ENCODE measurements at regions not wholly inside any gene's neighbourhood (a gene's known extent, or its start where the extent isn't known, plus 50 kb on each side); places are given as distances from the start of the nearest gene placed in this dataset.

GRCh38 chr4:103306870-103307375 is 108.8 kb upstream of the CENPE start:
- no peaks in the 10 kb centered on the region; the same call in 1 of the 2 replicates for H3K9me3 ChIP-seq (ENCODE audit: control insufficient read depth, insufficient read depth, low read length)
- DNase-seq (ENCODE audit: low read depth, low spot score): no peak
- TF ChIP-seq, protein P1, sequence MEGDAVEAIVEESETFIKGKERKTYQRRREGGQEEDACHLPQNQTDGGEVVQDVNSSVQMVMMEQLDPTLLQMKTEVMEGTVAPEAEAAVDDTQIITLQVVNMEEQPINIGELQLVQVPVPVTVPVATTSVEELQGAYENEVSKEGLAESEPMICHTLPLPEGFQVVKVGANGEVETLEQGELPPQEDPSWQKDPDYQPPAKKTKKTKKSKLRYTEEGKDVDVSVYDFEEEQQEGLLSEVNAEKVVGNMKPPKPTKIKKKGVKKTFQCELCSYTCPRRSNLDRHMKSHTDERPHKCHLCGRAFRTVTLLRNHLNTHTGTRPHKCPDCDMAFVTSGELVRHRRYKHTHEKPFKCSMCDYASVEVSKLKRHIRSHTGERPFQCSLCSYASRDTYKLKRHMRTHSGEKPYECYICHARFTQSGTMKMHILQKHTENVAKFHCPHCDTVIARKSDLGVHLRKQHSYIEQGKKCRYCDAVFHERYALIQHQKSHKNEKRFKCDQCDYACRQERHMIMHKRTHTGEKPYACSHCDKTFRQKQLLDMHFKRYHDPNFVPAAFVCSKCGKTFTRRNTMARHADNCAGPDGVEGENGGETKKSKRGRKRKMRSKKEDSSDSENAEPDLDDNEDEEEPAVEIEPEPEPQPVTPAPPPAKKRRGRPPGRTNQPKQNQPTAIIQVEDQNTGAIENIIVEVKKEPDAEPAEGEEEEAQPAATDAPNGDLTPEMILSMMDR (IDR thresholded peaks at IDR 0.05; ENCODE audit: low read depth, low read length): no peak
- no peaks in the 10 kb centered on the region for H3K27me3 ChIP-seq (ENCODE audit: control insufficient read depth, insufficient read depth, low read length)
- POLR2A ChIA-PET: no interaction called here
- CTCF ChIA-PET: no interaction called here
- no peak overlapping the region for H3K27ac ChIP-seq (ENCODE audit: low read depth, low read length)
- no peak overlapping the region for H3K4me3 ChIP-seq (ENCODE audit: low read depth, low read length)

GRCh38 chr4:103305355-103305754 is 107.2 kb upstream of the CENPE start:
- no peak for DNase-seq (ENCODE audit: low read depth, low spot score)
- no peak overlapping the region for H3K27ac ChIP-seq (ENCODE audit: low read depth, low read length)
- H3K9me3 ChIP-seq (ENCODE audit: control insufficient read depth, insufficient read depth, low read length): no peaks in the 10 kb centered on the region; the same call in 1 of the 2 replicates
- H3K27me3 ChIP-seq (ENCODE audit: control insufficient read depth, insufficient read depth, low read length): no peaks in the 10 kb centered on the region
- POLR2A ChIA-PET: no interaction called here
- H3K4me3 ChIP-seq (ENCODE audit: low read depth, low read length): no peak overlapping the region
- TF ChIP-seq, protein P1 (IDR thresholded peaks at IDR 0.05; ENCODE audit: low read depth, low read length): no peak
- CTCF ChIA-PET: no interaction called here

- Histone ChIP-seq H3K9me3 (ENCODE audit: control insufficient read depth, insufficient read depth, low read length) (no peaks in the 10 kb centered on the region; the same call in 1 of the 2 replicates), H3K27me3 (ENCODE audit: control insufficient read depth, insufficient read depth, low read length) (no peaks in the 10 kb centered on the region), H3K4me3 (ENCODE audit: low read depth, low read length) (no peak overlapping the region), H3K27ac (ENCODE audit: low read depth, low read length) (no peak overlapping the region)
- TF ChIP-seq, protein P1 (IDR thresholded peaks at IDR 0.05; ENCODE audit: low read depth, low read length): no peak
- POLR2A ChIA-PET: no interaction called here
- no peak for DNase-seq (ENCODE audit: low read depth, low spot score)
- CTCF ChIA-PET: no interaction called here
Measured at GRCh38 chr4:103303011-103303410, 104.9 kb upstream of the CENPE start.

GRCh38 chr4:103292959-103293358 is 94.8 kb upstream of the CENPE start:
- H3K27ac ChIP-seq (ENCODE audit: low read depth, low read length): no peak overlapping the region
- POLR2A ChIA-PET: no interaction called here
- no peaks in the 10 kb centered on the region for H3K27me3 ChIP-seq (ENCODE audit: control insufficient read depth, insufficient read depth, low read length)
- DNase-seq (ENCODE audit: low read depth, low spot score): no peak
- CTCF ChIA-PET: no interaction called here
- TF ChIP-seq, protein P1 (IDR thresholded peaks at IDR 0.05; ENCODE audit: low read depth, low read length): no peak
- H3K9me3 ChIP-seq (ENCODE audit: control insufficient read depth, insufficient read depth, low read length): no peaks in the 10 kb centered on the region
- no peak overlapping the region for H3K4me3 ChIP-seq (ENCODE audit: low read depth, low read length)

GRCh38 chr4:103292373-103292772 is 94.2 kb upstream of the CENPE start:
- ChIA-PET CTCF (no interaction called here), POLR2A (no interaction called here)
- TF ChIP-seq, protein P1 (IDR thresholded peaks at IDR 0.05; ENCODE audit: low read depth, low read length): no peak
- Histone ChIP-seq H3K27ac (ENCODE audit: low read depth, low read length) (no peak overlapping the region), H3K9me3 (ENCODE audit: control insufficient read depth, insufficient read depth, low read length) (no peaks in the 10 kb centered on the region), H3K4me3 (ENCODE audit: low read depth, low read length) (no peak overlapping the region), H3K27me3 (ENCODE audit: control insufficient read depth, insufficient read depth, low read length) (no peaks in the 10 kb centered on the region)
- DNase-seq (ENCODE audit: low read depth, low spot score): no peak

All from AG04450 (cell line).